Frontal cortex (tissue), 3 donors: ENCODE measurements at regions not wholly inside any gene's neighbourhood (a gene's known extent, or its start where the extent isn't known, plus 50 kb on each side); places are given as distances from the start of the nearest gene placed in this dataset.

Experiments
- DNase-seq, 2 donors: peaks; one replicate each; pipeline ENCODE4 v3.0.0; 2012; ENCODE audit warnings: low spot score in 2 of 2
- FAIRE-seq: peaks from 2 replicates; lab custom pipeline; 2012; peaks lifted over from hg19 to GRCh38; lab: Jason Lieb, UNC
- donor health status: control.
- donor health status: control.
- donor health status: control.

DNA sequence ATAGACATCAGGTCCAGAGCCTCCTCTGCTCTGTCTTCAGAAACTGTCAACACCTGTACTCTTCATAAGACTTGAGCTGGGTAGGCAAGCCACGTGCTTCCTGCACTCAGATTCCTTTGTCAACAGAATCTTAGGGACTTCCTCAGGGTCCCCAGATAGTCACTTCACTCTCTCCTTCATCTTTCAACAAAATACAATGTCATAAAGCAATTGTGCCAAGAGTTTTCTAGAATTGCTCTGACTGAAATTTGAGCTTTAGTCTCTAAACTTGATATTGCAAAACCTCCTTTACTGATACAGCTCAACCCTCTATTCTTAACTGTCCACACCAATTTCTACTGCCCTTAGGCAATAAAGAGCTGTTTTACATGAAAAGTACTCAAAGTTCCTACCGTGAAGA, 179.9 kb downstream of the IRS2 start:
- no peak for DNase-seq
- FAIRE-seq, result no peak

DNA sequence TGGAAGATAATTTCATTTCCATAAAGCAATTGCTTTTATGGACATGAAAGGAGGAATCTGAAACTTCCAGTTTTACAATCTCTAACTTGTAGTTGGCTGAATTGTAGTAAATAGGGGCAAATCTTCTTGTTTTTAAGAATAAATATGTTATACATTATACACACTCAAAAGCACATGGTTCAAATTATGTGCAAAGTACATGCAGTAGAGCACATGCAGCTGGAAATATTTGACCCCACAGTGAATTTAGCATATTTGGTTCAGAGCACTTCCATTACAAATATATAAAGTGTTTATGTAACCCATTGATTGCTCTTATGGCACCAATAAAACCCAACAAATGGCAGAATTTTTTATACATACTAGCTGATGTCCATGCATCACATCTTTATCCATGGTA, 180.5 kb downstream of the IRS2 start:
- no peak for DNase-seq
- no peak for FAIRE-seq

- FAIRE-seq (no peak), DNase-seq (no peak)
Measured at GRCh38 chr13:109604894-109605293, 181.5 kb downstream of the IRS2 start.

DNA sequence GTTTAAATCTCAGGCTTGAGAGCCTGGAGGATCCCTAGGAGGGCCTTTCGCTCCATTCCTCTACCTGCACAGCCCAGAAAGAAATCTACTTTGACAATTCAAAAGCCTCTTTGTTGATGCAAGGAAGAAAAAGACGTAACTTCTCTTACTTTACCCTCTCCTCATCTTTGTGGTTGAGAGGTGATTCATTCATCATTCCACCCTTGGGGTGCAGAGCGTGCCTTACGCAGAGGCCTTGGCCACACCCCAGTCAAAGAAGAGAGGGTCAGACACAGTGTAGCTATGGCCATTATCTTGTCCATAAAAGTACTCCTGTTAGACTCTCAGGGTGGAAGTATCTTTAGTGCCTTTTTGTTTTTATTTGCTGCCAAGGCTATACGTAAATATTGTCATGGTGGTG, 184.0 kb downstream of the IRS2 start:
- DNase-seq, result no peak
- FAIRE-seq, result no peak

DNA sequence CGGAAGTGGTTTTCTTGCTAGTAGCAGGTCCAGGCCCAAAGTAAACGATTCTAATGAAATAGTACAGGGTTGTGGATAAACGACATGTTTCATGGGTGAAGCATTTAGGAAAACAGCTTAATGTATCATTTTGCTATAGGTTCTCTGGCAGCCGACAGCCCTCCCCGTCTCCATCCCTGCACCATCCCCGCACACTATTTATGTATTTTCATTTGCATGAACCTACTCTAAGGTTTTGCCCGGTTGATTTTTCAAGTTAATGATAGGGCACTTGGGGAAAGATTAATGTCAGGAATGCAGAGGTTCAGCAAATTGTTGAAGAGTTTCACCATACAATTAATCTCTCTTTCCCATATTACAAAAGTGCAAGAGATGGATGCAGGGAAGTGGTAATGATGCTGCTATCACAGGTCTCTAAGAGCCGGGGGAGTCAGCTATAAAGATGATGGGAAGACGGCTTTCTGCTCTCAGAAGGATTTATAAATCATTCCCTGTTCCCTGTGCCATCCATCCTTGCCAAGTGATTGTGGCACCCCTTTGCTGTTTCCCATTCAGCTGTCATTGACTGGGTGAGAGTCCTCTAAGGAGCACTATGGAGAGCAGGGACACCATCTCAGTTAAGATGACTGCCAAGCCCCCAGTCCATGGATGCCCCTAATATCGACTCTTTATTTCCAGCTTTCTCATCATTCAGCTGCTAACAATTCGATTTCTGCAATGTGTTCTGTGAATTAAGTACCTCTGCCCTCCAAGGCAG, 186.3 kb downstream of the IRS2 start:
- FAIRE-seq (no peak), DNase-seq (no peak)

DNA sequence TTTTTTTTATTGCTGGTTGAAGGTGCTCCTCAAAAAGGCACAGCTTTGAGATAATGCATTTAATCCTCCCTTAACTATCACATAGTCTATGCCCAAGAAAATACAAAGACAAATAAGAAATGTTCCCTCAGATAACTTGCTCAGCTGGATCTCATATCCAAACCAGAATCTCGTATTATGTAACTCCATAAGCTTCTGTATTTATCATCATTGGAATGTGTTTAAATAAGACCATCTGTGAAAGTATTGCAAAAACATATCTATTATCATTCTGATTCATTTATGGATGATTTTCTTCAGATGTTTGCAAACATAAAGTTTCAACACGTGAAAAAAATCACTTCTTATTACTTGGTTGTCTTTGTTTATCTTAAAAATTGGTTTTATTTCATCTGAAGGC, 190.9 kb downstream of the IRS2 start:
- DNase-seq, result no peak
- no peak for FAIRE-seq

DNA sequence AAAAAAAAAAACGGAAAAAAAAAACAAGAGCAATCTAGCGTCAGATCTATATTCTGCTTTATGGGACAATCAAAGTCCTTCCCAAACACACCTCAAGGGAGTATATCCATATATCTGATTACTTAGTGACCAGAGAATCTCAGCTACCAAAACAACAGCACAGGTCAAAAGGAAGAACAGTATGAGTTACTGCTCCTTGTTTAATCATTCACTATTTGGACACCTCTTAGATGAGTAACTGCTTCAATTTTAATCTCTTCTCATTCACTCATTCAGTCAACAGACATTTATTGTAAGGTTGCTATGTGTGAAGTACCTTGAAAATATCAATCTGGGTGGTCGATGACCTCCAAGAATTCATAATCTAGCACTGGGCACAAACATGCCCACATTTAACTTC, 193.2 kb downstream of the IRS2 start:
- FAIRE-seq (no peak), DNase-seq (no peak)

DNA sequence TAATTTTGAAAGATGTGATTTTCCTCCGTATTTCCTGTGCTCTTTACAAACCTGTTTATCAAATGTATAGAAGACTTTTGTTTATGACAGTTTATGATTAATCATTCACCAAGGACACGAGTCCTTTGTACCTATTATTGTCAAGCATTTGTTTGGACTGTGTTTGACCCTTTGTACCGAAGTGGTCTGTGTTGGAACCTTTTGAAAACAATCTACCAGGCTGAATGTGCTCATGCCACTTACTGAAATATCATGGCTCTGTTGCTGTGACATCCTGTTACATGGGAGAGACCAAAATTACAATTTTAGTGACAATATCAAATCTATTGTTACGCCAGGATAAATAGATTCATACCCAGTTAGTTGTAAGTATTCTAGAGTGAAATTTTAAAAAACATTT, 193.6 kb downstream of the IRS2 start:
- no peak for FAIRE-seq
- no peak for DNase-seq

DNA sequence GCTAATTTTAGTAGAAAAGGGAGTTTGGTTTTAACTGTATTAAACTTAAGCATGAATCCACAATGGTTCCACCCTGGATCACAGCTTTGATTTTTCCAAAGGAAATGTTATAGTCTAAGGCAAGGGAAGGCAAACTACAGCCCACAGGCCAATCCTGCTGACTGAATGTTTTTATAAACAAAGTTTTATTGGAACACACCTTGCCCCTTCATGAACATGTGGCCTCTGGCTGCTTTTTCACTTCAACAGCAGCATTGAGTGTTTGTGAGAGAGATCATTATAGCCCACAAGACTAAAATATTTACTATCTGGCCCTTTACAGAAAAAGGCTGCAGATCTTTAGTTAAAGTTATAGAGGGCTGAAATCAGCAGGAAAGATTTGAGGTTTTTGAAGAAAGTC, 198.7 kb downstream of the IRS2 start:
- FAIRE-seq (no peak), DNase-seq (no peak)

- no peak for DNase-seq
- no peak for FAIRE-seq
Measured at GRCh38 chr13:109586509-109587346, 199.7 kb downstream of the IRS2 start.

- FAIRE-seq, result no peak
- no peak for DNase-seq
Measured at GRCh38 chr13:109584844-109585361, 201.5 kb downstream of the IRS2 start.

GRCh38 chr13:109577191-109577700, 209.1 kb downstream of the IRS2 start:
- no peak for FAIRE-seq
- DNase-seq, result no peak

GRCh38 chr13:109576331-109576813, 210.0 kb downstream of the IRS2 start:
- DNase-seq (no peak), FAIRE-seq (no peak)

DNA sequence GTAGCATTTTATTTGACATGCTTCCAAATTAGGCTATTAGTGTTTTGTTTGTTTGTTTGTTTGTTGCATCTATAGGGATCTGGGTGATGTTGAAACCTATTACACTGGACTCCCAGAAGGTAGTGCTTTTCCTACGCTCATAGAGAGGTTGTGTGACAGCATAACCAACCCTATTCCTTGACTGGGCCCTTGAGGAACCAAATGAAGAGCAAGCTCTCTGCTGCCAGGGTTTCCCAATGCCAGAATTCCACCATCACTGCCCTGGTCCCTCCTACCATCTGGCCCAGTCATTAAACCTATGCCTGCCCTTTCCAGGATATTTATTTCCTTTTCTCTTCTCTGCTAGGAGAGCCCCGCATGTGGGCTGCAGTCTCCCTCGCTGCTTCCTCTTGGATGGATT, 210.6 kb downstream of the IRS2 start:
- FAIRE-seq (no peak), DNase-seq (no peak)

DNA sequence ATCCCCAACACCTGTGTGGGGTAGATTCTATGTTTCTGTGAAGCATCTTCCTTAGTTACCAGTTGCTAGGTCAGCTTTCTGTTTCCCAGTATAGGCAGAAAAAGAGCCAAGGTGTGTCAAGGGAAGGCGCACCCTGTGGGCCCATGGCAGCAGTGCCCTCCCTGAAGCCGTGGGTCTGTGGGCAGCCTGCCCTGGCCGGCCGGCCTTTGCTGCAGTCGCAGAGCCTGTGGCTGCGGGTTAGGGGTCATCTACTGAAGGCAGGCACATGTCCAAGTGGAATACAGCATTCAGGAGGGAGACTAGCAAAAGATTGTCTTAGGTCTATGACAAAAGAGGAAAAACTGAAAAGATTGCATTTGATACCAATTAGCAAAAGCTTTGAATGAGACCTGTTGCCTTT, 214.0 kb downstream of the IRS2 start:
- FAIRE-seq (no peak), DNase-seq (no peak)

GRCh38 chr13:109569958-109570711, 216.2 kb downstream of the IRS2 start:
- DNase-seq (no peak), FAIRE-seq (no peak)

DNA sequence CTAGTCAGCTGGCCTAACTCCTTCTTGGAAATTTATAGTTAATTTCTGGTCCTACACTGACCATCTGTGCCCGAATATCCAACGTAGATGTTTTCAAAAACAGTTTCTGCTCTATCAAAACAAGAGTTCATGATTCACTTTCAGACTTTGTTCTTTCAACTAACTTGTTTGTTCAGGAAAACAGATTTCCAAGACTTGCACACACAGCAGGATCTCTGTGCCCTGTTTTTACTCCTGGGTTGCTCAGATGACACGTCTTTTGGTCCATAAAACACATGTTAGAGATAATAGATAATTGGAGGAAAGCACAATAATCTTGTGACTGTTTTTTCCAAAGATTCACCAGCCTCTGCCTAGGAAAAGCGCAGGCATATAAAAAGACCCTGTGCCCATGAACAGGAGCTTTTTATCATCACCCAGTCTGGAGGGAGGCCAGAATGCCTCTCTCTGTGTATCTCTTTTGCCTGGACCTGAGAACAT, 218.0 kb downstream of the IRS2 start:
- no peak for DNase-seq
- FAIRE-seq, result no peak

GRCh38 chr13:109567315-109567714, 219.1 kb downstream of the IRS2 start:
- FAIRE-seq, result no peak
- no peak for DNase-seq

GRCh38 chr13:109565877-109566276, 220.5 kb downstream of the IRS2 start:
- no peak for FAIRE-seq
- DNase-seq, result no peak

DNA sequence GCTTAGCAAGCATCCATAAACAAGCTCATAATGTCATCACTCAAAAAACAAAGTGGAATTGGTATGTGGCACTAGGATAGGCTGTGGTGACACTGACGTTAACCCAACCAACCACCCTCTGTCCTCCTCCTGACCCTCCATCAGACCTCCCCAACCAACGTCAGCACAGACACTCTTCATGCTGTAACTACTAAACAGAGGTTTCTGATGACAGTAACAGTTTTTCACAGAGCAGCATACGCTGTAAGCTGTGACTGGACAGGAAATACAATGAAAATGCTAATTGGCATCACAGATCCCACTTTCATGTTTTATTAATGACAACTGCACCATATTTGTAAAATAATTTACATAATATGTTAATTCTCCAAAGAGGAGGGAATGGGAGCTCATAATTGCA, 238.0 kb downstream of the IRS2 start:
- DNase-seq, result no peak
- no peak for FAIRE-seq
